ENCODE measurements at regions not wholly inside any gene's neighbourhood (a gene's known extent, or its start where the extent isn't known, plus 50 kb on each side); places are given as distances from the start of the nearest gene placed in this dataset.

GRCh38 chr6:27694547-27694874, 217.7 kb downstream of the OR2B2 start:
- H3K9me2 ChIP-seq (ENCODE audit: insufficient read depth): no peaks in the 10 kb centered on the region

More at GRCh38 chr6:27694547-27694874, 217.7 kb downstream of the OR2B2 start:
- no peak for ATAC-seq
- peaks cover 8% of the 10 kb centered on the region for H3K27me3 Mint-ChIP-seq (ENCODE audit: insufficient read depth, low read depth, poor library complexity)
- no peak for TF ChIP-seq ZNF331 (CRISPR knock-in tag; IDR thresholded peaks at IDR 0.05; ENCODE audit: low read depth)
- TF ChIP-seq CREB1 (CRISPR knock-in tag; IDR thresholded peaks at IDR 0.05; ENCODE audit: low read depth): no peak
- TF ChIP-seq REST (IDR thresholded peaks at IDR 0.05; ENCODE audit: unreplicated experiment): no peak
- TF ChIP-seq POLR2AphosphoS5 (IDR thresholded peaks at IDR 0.05; ENCODE audit: low read depth): no peak
- TF ChIP-seq ZNF114 (CRISPR knock-in tag; IDR thresholded peaks at IDR 0.05): no peak
- no peak for TF ChIP-seq JUNB (IDR thresholded peaks at IDR 0.05; ENCODE audit: unreplicated experiment)
- TF ChIP-seq, protein P1, sequence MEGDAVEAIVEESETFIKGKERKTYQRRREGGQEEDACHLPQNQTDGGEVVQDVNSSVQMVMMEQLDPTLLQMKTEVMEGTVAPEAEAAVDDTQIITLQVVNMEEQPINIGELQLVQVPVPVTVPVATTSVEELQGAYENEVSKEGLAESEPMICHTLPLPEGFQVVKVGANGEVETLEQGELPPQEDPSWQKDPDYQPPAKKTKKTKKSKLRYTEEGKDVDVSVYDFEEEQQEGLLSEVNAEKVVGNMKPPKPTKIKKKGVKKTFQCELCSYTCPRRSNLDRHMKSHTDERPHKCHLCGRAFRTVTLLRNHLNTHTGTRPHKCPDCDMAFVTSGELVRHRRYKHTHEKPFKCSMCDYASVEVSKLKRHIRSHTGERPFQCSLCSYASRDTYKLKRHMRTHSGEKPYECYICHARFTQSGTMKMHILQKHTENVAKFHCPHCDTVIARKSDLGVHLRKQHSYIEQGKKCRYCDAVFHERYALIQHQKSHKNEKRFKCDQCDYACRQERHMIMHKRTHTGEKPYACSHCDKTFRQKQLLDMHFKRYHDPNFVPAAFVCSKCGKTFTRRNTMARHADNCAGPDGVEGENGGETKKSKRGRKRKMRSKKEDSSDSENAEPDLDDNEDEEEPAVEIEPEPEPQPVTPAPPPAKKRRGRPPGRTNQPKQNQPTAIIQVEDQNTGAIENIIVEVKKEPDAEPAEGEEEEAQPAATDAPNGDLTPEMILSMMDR (conservative IDR thresholded peaks at IDR 0.05; ENCODE audit: low read depth in 2 of 2): no peak
- no peak for TF ChIP-seq STAT1 (IDR thresholded peaks at IDR 0.05; ENCODE audit: unreplicated experiment)
- no peak for TF ChIP-seq EZH2 (IDR thresholded peaks at IDR 0.05; ENCODE audit: low read depth, unreplicated experiment)
- TF ChIP-seq ZNF462 (CRISPR knock-in tag; IDR thresholded peaks at IDR 0.05): no peak
- TF ChIP-seq, protein P2, sequence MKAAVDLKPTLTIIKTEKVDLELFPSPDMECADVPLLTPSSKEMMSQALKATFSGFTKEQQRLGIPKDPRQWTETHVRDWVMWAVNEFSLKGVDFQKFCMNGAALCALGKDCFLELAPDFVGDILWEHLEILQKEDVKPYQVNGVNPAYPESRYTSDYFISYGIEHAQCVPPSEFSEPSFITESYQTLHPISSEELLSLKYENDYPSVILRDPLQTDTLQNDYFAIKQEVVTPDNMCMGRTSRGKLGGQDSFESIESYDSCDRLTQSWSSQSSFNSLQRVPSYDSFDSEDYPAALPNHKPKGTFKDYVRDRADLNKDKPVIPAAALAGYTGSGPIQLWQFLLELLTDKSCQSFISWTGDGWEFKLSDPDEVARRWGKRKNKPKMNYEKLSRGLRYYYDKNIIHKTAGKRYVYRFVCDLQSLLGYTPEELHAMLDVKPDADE (IDR thresholded peaks at IDR 0.05): no peak
- TF ChIP-seq EZH2phosphoT487 (IDR thresholded peaks at IDR 0.05; ENCODE audit: unreplicated experiment): no peak
- no peak for TF ChIP-seq NANOG (IDR thresholded peaks at IDR 0.05; ENCODE audit: borderline replicate concordance)
- H3K27me3 ChIP-seq (ENCODE audit: insufficient read depth): no peaks in the 10 kb centered on the region
- peaks cover 17% of the 10 kb centered on the region; the same call in 1 of the 2 replicates for H4K20me1 ChIP-seq (replicated peaks; ENCODE audit: insufficient read depth)
- no peaks in the 10 kb centered on the region for H3K36me3 ChIP-seq (ENCODE audit: insufficient read depth)
- no peak for DNase-seq (ENCODE audit: low spot score)
- H3K4me1 ChIP-seq (ENCODE audit: insufficient read depth): peaks cover 5% of the 10 kb centered on the region; the same call in 1 of the 2 replicates
- H3K79me2 ChIP-seq (replicated peaks; ENCODE audit: insufficient read depth): peaks cover 16% of the 10 kb centered on the region
- H3K4me1 Mint-ChIP-seq: peaks cover 15% of the 10 kb centered on the region
- H2AFZ ChIP-seq: peak overlapping the region; percentile 96
- peaks cover 7% of the 10 kb centered on the region; the same call in 1 of the 2 replicates for H3F3A ChIP-seq (replicated peaks; ENCODE audit: low read depth)
- peak overlapping the region; percentile 88 for H3K27ac Mint-ChIP-seq
- H3K4me3 ChIP-seq: peak overlapping the region; percentile 72
- H3K4me3 Mint-ChIP-seq: peak overlapping the region; percentile 99
- H3K4me2 ChIP-seq: peak overlapping the region; percentile 78
- no peaks in the 10 kb centered on the region; the same call in 1 of the 3 replicates for H3K9me3 Mint-ChIP-seq
- peaks cover 6% of the 10 kb centered on the region; the same call in 1 of the 3 replicates for H3K36me3 Mint-ChIP-seq (ENCODE audit: low read depth)
- peak overlapping the region; percentile 61; the same call in 1 of the 2 replicates for H3K27ac ChIP-seq (ENCODE audit: low read depth)
